GM12878 (cell line): ENCODE measurements at regions not wholly inside any gene's neighbourhood (a gene's known extent, or its start where the extent isn't known, plus 50 kb on each side); places are given as distances from the start of the nearest gene placed in this dataset.

Source experiments
- ATF7 ChIP-seq: fragments of 450-650 bp; IDR thresholded peaks from 2 replicates; pipeline ENCODE4 v1.6.1; 2016; ENCODE audit warnings: low read depth, mild to moderate bottlenecking
- BRCA1 ChIP-seq: IDR thresholded peaks from 2 replicates; pipeline ENCODE4 v1.6.1; 2011; ENCODE audit warnings: low read depth, low read length, improper control_type of control experiment
- CBX5 ChIP-seq: sonication (generic); IDR thresholded peaks from 2 replicates; pipeline ENCODE4 v1.6.1; 2016; ENCODE audit warnings: low read depth, moderate library complexity, mild to moderate bottlenecking, inconsistent platforms
- CREB1 ChIP-seq: IDR thresholded peaks from 2 replicates; pipeline ENCODE4 v1.6.1; 2012; ENCODE audit warnings: low read depth, mild to moderate bottlenecking, inconsistent platforms
- ESRRA ChIP-seq: IDR thresholded peaks from 2 replicates; pipeline ENCODE4 v1.6.1; 2012; ENCODE audit warnings: mild to moderate bottlenecking, low read length, improper control_type of control experiment
- FOXK2 ChIP-seq: fragments of 450-650 bp; IDR thresholded peaks from 2 replicates; pipeline ENCODE4 v1.6.1; 2017; ENCODE audit warnings: mild to moderate bottlenecking, moderate library complexity
- JUND ChIP-seq: IDR thresholded peaks from 2 replicates; pipeline ENCODE4 v1.6.1; 2012; ENCODE audit warnings: low read depth, mild to moderate bottlenecking, low read length, improper control_type of control experiment, moderate library complexity
- KAT2A ChIP-seq: conservative IDR thresholded peaks from 2 replicates; pipeline ENCODE4 v1.6.1; 2011; ENCODE audit warnings: low read depth, low read length; ENCODE audit not compliant: control insufficient read depth
- MYC ChIP-seq: IDR thresholded peaks from 2 replicates; pipeline ENCODE4 v1.6.1; 2011; ENCODE audit warnings: mild to moderate bottlenecking, low read length, moderate library complexity, inconsistent platforms; ENCODE audit not compliant: insufficient read depth, insufficient replicate concordance, insufficient read length, severe bottlenecking
- NBN ChIP-seq: fragments of 450-650 bp; IDR thresholded peaks from 2 replicates; pipeline ENCODE4 v1.6.1; 2016
- RAD51 ChIP-seq: fragments of 450-650 bp; IDR thresholded peaks from 2 replicates; pipeline ENCODE4 v1.6.1; 2016; ENCODE audit warnings: moderate library complexity, mild to moderate bottlenecking, inconsistent platforms
- SIX5 ChIP-seq: IDR thresholded peaks from 2 replicates; pipeline ENCODE4 v1.6.1; 2011; ENCODE audit warnings: mild to moderate bottlenecking, low read depth, low read length, moderate library complexity; ENCODE audit not compliant: severe bottlenecking
- SMAD1 ChIP-seq: fragments of 450-650 bp; IDR thresholded peaks from 2 replicates; pipeline ENCODE4 v1.6.1; 2018; ENCODE audit warnings: mild to moderate bottlenecking, low read depth; ENCODE audit not compliant: partially characterized antibody
- SUPT20H ChIP-seq: IDR thresholded peaks from 2 replicates; pipeline ENCODE4 v1.6.1; 2011; ENCODE audit warnings: low read depth, mild to moderate bottlenecking, low read length, moderate library complexity, borderline replicate concordance; ENCODE audit not compliant: control insufficient read depth
- TF ChIP-seq, protein P1 (sequence below): IDR thresholded peaks from 2 replicates; pipeline ENCODE4 v1.6.1; 2011; ENCODE audit warnings: low read depth, low read length, improper control_type of control experiment, borderline replicate concordance
- TF ChIP-seq, protein P2 (sequence below): fragments of 450-650 bp; IDR thresholded peaks from 2 replicates; pipeline ENCODE4 v1.6.1; 2016; ENCODE audit warnings: mild to moderate bottlenecking
- TF ChIP-seq, protein P3 (sequence below), 3 experiments: IDR thresholded peaks in 2 of 3; conservative IDR thresholded peaks in 1 of 3; 2 replicates each; pipeline ENCODE4 v1.5.1; 2011; ENCODE audit warnings: low read depth in 3 of 3, low read length in 3 of 3, mild to moderate bottlenecking in 3 of 3, control low read depth in 2 of 3, moderate library complexity in 2 of 3, inconsistent platforms in 1 of 3, mixed read lengths in 1 of 3; ENCODE audit not compliant: control insufficient read depth in 2 of 3, insufficient read depth in 1 of 3; ENCODE audit errors: extremely low read depth in 1 of 3
- TF ChIP-seq, protein P4 (sequence below): IDR thresholded peaks from 2 replicates; pipeline ENCODE4 v1.6.1; 2012; ENCODE audit warnings: low read length, inconsistent platforms
- TF ChIP-seq, protein P5 (sequence below): fragments of 450-650 bp; IDR thresholded peaks from 2 replicates; pipeline ENCODE4 v1.6.1; 2016; ENCODE audit warnings: mild to moderate bottlenecking
- TF ChIP-seq, protein P6 (sequence below): IDR thresholded peaks from 2 replicates; pipeline ENCODE4 v1.6.1; 2012; ENCODE audit warnings: low read depth, low read length, improper control_type of control experiment

DNA sequence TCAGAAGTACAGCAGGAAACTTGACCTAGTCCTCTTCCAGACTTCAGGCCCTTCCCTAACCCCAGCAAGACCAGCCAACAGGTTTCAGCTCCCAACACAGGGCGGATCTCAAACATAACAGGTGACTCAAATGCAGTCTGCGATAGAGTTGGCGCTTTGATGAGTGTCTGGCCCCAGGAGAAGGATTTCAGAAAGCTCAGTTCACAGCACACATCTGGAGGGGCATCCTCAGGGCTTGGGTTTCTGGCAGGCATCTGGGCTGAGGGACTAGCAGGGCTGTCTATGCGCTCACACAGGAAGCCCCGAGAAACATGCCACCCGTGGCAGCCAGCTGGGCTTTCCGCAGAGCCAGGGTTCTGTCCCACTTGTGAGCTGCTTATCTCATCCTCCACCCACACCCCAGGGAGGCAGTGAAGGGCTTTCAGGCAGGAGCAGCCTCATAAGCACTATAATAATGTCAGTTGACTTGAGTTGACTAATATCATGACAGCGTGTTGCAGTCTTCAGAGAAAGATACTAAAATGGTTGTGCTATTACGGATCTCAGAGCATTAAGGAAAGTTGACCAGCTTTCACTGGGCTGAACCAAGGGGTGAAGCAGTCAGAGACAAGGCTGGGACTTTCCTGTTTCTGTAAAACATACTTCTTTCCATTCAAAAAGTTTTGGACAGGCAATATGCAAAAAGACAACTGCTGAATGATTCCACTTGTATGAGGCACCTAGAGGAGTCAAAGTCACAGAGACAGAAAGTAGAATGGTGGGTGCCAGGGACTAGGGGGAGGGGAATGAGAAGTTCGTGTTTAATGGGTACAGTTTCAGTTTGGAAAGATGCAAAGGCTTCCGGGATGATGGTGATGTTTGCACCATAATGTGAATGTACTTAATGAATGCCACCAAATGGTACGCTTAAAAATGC is 233.0 kb upstream of the IRF2BP2 start (continued):
- TF ChIP-seq, protein P1, sequence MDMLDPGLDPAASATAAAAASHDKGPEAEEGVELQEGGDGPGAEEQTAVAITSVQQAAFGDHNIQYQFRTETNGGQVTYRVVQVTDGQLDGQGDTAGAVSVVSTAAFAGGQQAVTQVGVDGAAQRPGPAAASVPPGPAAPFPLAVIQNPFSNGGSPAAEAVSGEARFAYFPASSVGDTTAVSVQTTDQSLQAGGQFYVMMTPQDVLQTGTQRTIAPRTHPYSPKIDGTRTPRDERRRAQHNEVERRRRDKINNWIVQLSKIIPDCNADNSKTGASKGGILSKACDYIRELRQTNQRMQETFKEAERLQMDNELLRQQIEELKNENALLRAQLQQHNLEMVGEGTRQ: no peak
- TF ChIP-seq RAD51 (0 out of 2 replicates have a peak, but pooled peaks have one; percentile 10), JUND (peak; percentile 44; the same call in 1 of the 2 replicates), SIX5 (no peak), SUPT20H (no peak), ATF7 (peak; percentile 86), BRCA1 (no peak), CREB1 (0 out of 2 replicates have a peak, but pooled peaks have one; percentile 51), MYC (no peak), SMAD1 (peak; percentile 66), CBX5 (peak; percentile 88; the same call in 1 of the 2 replicates), FOXK2 (no peak), KAT2A (no peak), ESRRA (no peak), NBN (peak; percentile 66; the same call in 1 of the 2 replicates)
- TF ChIP-seq, protein P2, sequence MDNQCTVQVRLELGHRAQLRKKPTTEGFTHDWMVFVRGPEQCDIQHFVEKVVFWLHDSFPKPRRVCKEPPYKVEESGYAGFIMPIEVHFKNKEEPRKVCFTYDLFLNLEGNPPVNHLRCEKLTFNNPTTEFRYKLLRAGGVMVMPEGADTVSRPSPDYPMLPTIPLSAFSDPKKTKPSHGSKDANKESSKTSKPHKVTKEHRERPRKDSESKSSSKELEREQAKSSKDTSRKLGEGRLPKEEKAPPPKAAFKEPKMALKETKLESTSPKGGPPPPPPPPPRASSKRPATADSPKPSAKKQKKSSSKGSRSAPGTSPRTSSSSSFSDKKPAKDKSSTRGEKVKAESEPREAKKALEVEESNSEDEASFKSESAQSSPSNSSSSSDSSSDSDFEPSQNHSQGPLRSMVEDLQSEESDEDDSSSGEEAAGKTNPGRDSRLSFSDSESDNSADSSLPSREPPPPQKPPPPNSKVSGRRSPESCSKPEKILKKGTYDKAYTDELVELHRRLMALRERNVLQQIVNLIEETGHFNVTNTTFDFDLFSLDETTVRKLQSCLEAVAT: peak; percentile 81
- TF ChIP-seq, protein P3, sequence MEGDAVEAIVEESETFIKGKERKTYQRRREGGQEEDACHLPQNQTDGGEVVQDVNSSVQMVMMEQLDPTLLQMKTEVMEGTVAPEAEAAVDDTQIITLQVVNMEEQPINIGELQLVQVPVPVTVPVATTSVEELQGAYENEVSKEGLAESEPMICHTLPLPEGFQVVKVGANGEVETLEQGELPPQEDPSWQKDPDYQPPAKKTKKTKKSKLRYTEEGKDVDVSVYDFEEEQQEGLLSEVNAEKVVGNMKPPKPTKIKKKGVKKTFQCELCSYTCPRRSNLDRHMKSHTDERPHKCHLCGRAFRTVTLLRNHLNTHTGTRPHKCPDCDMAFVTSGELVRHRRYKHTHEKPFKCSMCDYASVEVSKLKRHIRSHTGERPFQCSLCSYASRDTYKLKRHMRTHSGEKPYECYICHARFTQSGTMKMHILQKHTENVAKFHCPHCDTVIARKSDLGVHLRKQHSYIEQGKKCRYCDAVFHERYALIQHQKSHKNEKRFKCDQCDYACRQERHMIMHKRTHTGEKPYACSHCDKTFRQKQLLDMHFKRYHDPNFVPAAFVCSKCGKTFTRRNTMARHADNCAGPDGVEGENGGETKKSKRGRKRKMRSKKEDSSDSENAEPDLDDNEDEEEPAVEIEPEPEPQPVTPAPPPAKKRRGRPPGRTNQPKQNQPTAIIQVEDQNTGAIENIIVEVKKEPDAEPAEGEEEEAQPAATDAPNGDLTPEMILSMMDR (IDR thresholded peaks at IDR 0.05 in 2 of 3, conservative IDR thresholded peaks at IDR 0.05 in 1 of 3; ENCODE audit: control insufficient read depth in 2 of 3, extremely low read depth in 1 of 3, insufficient read depth in 1 of 3, low read depth in 3 of 3, low read length in 3 of 3): no peak; a peak in 1 of 6 replicates
- TF ChIP-seq, protein P4, sequence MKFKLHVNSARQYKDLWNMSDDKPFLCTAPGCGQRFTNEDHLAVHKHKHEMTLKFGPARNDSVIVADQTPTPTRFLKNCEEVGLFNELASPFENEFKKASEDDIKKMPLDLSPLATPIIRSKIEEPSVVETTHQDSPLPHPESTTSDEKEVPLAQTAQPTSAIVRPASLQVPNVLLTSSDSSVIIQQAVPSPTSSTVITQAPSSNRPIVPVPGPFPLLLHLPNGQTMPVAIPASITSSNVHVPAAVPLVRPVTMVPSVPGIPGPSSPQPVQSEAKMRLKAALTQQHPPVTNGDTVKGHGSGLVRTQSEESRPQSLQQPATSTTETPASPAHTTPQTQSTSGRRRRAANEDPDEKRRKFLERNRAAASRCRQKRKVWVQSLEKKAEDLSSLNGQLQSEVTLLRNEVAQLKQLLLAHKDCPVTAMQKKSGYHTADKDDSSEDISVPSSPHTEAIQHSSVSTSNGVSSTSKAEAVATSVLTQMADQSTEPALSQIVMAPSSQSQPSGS: peak; percentile 93
- TF ChIP-seq, protein P5, sequence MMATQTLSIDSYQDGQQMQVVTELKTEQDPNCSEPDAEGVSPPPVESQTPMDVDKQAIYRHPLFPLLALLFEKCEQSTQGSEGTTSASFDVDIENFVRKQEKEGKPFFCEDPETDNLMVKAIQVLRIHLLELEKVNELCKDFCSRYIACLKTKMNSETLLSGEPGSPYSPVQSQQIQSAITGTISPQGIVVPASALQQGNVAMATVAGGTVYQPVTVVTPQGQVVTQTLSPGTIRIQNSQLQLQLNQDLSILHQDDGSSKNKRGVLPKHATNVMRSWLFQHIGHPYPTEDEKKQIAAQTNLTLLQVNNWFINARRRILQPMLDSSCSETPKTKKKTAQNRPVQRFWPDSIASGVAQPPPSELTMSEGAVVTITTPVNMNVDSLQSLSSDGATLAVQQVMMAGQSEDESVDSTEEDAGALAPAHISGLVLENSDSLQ: peak; percentile 30; the same call in 1 of the 2 replicates
- TF ChIP-seq, protein P6, sequence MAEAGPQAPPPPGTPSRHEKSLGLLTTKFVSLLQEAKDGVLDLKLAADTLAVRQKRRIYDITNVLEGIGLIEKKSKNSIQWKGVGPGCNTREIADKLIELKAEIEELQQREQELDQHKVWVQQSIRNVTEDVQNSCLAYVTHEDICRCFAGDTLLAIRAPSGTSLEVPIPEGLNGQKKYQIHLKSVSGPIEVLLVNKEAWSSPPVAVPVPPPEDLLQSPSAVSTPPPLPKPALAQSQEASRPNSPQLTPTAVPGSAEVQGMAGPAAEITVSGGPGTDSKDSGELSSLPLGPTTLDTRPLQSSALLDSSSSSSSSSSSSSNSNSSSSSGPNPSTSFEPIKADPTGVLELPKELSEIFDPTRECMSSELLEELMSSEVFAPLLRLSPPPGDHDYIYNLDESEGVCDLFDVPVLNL: no peak
